HFFc6 (cell line): ENCODE measurements at regions not wholly inside any gene's neighbourhood (a gene's known extent, or its start where the extent isn't known, plus 50 kb on each side); places are given as distances from the start of the nearest gene placed in this dataset.

Source experiments
- DNase-seq: peaks from one replicate; pipeline ENCODE4 v3.0.0-alpha.2; 2018
- H3K27ac Mint-ChIP-seq: 2 replicates; pipeline ENCODE4 v1.8.0; 2020; ENCODE audit warnings: mild to moderate bottlenecking, mixed read lengths
- H3K27me3 Mint-ChIP-seq: 2 replicates; pipeline ENCODE4 v1.8.0; 2021; ENCODE audit warnings: mild to moderate bottlenecking, moderate library complexity, mixed read lengths; ENCODE audit not compliant: insufficient read depth
- H3K36me3 Mint-ChIP-seq: 2 replicates; pipeline ENCODE4 v1.8.0; 2021; ENCODE audit warnings: low read depth, mixed read lengths
- H3K4me1 Mint-ChIP-seq: 2 replicates; pipeline ENCODE4 v1.8.0; 2020; ENCODE audit warnings: low read depth, mixed read lengths
- H3K4me3 Mint-ChIP-seq: 2 replicates; pipeline ENCODE4 v1.8.0; 2020; ENCODE audit warnings: mild to moderate bottlenecking, moderate library complexity, mixed read lengths
- H3K9me3 Mint-ChIP-seq: 2 replicates; pipeline ENCODE4 v1.8.0; 2020; ENCODE audit warnings: mild to moderate bottlenecking, mixed read lengths
- TF ChIP-seq, protein P1 (sequence below): fragments of 200-600 bp; sonication (generic); IDR thresholded peaks from 2 replicates; pipeline ENCODE4 v1.5.0; 2021; ENCODE audit warnings: antibody characterized with exemption, mild to moderate bottlenecking

DNA sequence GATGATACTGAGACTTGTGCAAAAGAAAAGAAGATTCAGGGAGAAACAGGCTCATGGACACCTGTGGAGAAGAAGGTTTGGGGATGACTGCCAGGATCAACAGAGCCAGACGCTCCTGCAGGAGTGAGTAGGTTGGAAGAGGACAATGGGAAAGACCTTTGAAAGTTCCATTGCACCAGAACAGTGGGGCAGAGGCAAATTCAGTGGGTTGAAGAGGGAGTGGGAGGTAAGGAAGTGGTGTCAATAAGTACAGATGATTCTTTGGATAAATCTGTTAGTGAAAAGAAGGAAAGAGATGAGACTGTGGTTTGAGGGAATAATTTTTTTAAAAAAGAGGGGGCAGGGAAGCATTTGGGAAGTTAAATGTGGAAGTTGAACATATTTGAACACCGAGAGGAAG, 212.8 kb downstream of the SOX9 start:
- Mint-ChIP-seq H3K27me3 (peaks cover 7% of the 10 kb centered on the region), H3K4me3 (no peak overlapping the region), H3K4me1 (peaks cover 39% of the 10 kb centered on the region), H3K36me3 (no peaks in the 10 kb centered on the region), H3K27ac (no peak overlapping the region), H3K9me3 (no peaks in the 10 kb centered on the region)
- no peak for DNase-seq
- TF ChIP-seq, protein P1, sequence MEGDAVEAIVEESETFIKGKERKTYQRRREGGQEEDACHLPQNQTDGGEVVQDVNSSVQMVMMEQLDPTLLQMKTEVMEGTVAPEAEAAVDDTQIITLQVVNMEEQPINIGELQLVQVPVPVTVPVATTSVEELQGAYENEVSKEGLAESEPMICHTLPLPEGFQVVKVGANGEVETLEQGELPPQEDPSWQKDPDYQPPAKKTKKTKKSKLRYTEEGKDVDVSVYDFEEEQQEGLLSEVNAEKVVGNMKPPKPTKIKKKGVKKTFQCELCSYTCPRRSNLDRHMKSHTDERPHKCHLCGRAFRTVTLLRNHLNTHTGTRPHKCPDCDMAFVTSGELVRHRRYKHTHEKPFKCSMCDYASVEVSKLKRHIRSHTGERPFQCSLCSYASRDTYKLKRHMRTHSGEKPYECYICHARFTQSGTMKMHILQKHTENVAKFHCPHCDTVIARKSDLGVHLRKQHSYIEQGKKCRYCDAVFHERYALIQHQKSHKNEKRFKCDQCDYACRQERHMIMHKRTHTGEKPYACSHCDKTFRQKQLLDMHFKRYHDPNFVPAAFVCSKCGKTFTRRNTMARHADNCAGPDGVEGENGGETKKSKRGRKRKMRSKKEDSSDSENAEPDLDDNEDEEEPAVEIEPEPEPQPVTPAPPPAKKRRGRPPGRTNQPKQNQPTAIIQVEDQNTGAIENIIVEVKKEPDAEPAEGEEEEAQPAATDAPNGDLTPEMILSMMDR = no peak

- peaks cover 3% of the 10 kb centered on the region; the same call in 1 of the 2 replicates for H3K27me3 Mint-ChIP-seq
- H3K4me1 Mint-ChIP-seq = peaks cover 45% of the 10 kb centered on the region
- TF ChIP-seq, protein P1 = peak; percentile 60
- peak overlapping the region; percentile 51 for H3K27ac Mint-ChIP-seq
- no peaks in the 10 kb centered on the region for H3K36me3 Mint-ChIP-seq
- DNase-seq = peak; percentile 73
- no peaks in the 10 kb centered on the region for H3K9me3 Mint-ChIP-seq
- no peak overlapping the region for H3K4me3 Mint-ChIP-seq
These were observed 213.4 kb downstream of the SOX9 start for GRCh38 chr17:72334205-72334604.

DNA sequence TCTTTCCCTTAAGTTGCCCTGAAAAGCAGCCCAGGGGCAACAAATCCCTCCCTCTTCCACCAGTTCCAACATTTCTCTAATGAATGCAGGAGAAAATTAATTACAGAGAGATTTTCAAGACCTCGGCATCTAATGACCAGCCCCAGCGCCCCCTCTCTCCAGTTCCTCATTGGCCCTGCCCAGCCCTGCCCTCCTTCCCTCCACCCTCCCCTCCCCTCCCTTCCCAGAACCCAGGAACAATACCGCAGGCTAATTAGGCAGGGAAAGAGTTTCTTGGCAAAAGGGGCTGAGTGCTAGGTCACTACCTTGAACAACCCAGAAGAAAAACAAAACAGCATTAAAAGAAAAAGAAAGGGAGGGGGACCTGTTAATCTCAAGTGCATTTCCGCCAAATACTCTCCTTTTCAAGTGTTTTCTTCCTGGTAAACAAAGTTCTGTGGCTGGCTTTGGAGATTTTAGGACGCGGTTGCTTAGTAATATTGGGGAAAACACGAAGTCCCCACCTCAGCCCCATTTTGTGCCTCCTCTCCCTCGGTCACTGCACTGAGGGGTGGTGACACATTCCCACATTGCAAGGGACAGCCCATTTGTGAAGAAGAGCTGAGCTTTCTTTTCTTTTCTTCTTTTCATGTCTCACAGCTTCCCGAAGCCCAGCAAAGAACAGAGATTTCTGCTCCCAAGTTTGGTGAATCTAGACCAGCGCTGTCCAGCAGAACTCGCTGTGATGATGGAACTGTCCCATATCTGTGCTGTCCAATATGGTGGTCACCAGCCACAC, 215.4 kb downstream of the SOX9 start:
- Mint-ChIP-seq H3K4me3 (no peak overlapping the region), H3K9me3 (no peaks in the 10 kb centered on the region), H3K27ac (no peak overlapping the region), H3K4me1 (peaks cover 64% of the 10 kb centered on the region), H3K27me3 (peaks cover 3% of the 10 kb centered on the region; the same call in 1 of the 2 replicates), H3K36me3 (no peaks in the 10 kb centered on the region)
- no peak for DNase-seq
- TF ChIP-seq, protein P1 = no peak

DNA sequence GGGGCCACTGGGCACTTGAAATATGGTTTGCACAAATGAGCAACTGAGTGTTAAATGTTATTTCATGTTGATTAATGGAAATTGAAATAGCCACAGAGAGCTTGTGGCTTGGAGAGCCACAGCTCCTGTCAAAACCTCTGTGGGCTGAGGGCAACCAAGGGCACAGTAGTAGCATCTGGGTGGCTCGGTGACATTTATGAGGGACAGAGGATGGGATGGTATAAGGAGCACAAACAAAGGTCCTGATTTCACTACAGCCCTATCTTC, 215.9 kb downstream of the SOX9 start:
- no peaks in the 10 kb centered on the region for H3K9me3 Mint-ChIP-seq
- TF ChIP-seq, protein P1 = no peak
- no peak overlapping the region for H3K27ac Mint-ChIP-seq
- peaks cover 3% of the 10 kb centered on the region; the same call in 1 of the 2 replicates for H3K27me3 Mint-ChIP-seq
- no peaks in the 10 kb centered on the region for H3K36me3 Mint-ChIP-seq
- peaks cover 64% of the 10 kb centered on the region for H3K4me1 Mint-ChIP-seq
- no peak for DNase-seq
- H3K4me3 Mint-ChIP-seq = no peak overlapping the region

DNA sequence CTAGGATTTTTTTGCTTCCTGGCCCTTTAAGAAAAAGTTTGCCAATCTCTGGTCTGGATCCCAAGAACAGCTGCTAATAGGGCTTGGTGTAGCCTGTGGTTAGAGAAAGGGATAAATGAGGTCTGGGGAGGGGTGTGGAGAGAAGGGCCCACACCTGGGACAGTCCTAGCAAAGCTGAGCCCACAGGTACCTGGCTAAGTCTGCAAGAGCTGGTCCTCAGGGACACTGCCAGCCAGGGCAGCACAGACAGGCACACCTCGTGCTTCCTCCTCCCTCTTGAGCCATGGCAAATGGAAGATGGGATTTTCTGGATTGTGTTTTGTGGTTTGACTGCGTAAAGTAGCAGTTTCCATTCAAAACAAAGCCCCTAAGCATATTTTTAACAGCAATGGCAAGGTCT, 217.5 kb downstream of the SOX9 start:
- TF ChIP-seq, protein P1 = no peak
- H3K4me3 Mint-ChIP-seq = peak overlapping the region; percentile 67; the same call in 1 of the 2 replicates
- H3K36me3 Mint-ChIP-seq = no peaks in the 10 kb centered on the region
- H3K27ac Mint-ChIP-seq = peak overlapping the region; percentile 92
- peaks cover 58% of the 10 kb centered on the region for H3K4me1 Mint-ChIP-seq
- DNase-seq = no peak
- no peaks in the 10 kb centered on the region for H3K9me3 Mint-ChIP-seq
- H3K27me3 Mint-ChIP-seq = no peaks in the 10 kb centered on the region; the same call in 1 of the 2 replicates
